ENCODE measurements at regions not wholly inside any gene's neighbourhood (a gene's known extent, or its start where the extent isn't known, plus 50 kb on each side); places are given as distances from the start of the nearest gene placed in this dataset.

DNA sequence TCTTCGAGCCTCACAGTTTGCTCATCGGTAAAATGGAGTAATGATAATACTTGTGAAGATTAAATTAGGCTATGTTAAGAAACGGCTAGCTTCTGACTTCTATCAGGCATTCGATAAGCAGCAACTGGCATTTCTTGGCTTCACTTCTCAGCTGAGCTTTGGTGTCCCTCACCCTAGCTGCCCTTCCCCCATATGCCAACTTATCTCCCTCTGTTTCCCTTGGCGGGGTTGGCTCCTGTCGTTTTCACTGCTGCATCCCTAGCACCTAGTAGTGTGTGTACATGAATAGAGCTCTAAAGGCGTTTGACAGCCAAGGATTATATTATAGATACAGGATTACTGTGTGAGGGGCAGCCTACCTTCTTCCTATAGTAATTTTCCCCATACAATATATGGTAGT lies 97.5 kb downstream of the TNFSF11 start:
- CTCF ChIA-PET: no interaction called here
- POLR2A ChIA-PET: no interaction called here
- Histone ChIP-seq H3K79me2 (ENCODE audit: insufficient read depth) (no peaks in the 10 kb centered on the region), H3K9ac (no peak overlapping the region), H4K20me1 (ENCODE audit: insufficient read depth) (no peaks in the 10 kb centered on the region), H3F3A (replicated peaks; ENCODE audit: insufficient read depth) (no peaks in the 10 kb centered on the region), H3K27me3 (ENCODE audit: insufficient read depth) (no peaks in the 10 kb centered on the region), H3K4me1 (ENCODE audit: control insufficient read depth in 1 of 2, insufficient read depth in 2 of 2, low read depth in 1 of 2, low read length in 1 of 2) (no peaks in the 10 kb centered on the region), H3K4me3 (ENCODE audit: low read depth in 2 of 2, low read length in 1 of 2) (no peak overlapping the region), H3K36me3 (replicated peaks in 1 of 2; ENCODE audit: control insufficient read depth in 1 of 2, insufficient read depth in 2 of 2, low read length in 1 of 2) (no peaks in the 10 kb centered on the region), H3K4me2 (no peak overlapping the region), H3K9me2 (no peaks in the 10 kb centered on the region), H2AFZ (ENCODE audit: low read depth) (no peak overlapping the region), H3K9me3 (no peaks in the 10 kb centered on the region), H3K27ac (ENCODE audit: low read depth in 2 of 2, low read length in 1 of 2) (no peak overlapping the region)
- WGBS (ENCODE audit: low lambda C conversion rate): 66% methylated on average over 7 of the region's 7 CpGs
- no peak for DNase-seq
- TF ChIP-seq RFX5 (IDR thresholded peaks at IDR 0.05; ENCODE audit: low read length): no peak
- no peak for TF ChIP-seq POLR2AphosphoS5 (IDR thresholded peaks at IDR 0.05; ENCODE audit: low read depth, low read length)
- no peak for TF ChIP-seq RCOR1 (IDR thresholded peaks at IDR 0.05; ENCODE audit: low read length)
- TF ChIP-seq, protein P1, sequence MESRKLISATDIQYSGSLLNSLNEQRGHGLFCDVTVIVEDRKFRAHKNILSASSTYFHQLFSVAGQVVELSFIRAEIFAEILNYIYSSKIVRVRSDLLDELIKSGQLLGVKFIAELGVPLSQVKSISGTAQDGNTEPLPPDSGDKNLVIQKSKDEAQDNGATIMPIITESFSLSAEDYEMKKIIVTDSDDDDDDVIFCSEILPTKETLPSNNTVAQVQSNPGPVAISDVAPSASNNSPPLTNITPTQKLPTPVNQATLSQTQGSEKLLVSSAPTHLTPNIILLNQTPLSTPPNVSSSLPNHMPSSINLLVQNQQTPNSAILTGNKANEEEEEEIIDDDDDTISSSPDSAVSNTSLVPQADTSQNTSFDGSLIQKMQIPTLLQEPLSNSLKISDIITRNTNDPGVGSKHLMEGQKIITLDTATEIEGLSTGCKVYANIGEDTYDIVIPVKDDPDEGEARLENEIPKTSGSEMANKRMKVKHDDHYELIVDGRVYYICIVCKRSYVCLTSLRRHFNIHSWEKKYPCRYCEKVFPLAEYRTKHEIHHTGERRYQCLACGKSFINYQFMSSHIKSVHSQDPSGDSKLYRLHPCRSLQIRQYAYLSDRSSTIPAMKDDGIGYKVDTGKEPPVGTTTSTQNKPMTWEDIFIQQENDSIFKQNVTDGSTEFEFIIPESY (IDR thresholded peaks at IDR 0.05; ENCODE audit: borderline replicate concordance, low read depth): no peak
- TF ChIP-seq FOSL2 (IDR thresholded peaks at IDR 0.05; ENCODE audit: borderline replicate concordance, low read depth): no peak
- TF ChIP-seq FOXJ3 (CRISPR knock-in tag; IDR thresholded peaks at IDR 0.05): no peak
- TF ChIP-seq EZH2phosphoT487 (IDR thresholded peaks at IDR 0.05; ENCODE audit: borderline replicate concordance, low read depth): no peak

DNA sequence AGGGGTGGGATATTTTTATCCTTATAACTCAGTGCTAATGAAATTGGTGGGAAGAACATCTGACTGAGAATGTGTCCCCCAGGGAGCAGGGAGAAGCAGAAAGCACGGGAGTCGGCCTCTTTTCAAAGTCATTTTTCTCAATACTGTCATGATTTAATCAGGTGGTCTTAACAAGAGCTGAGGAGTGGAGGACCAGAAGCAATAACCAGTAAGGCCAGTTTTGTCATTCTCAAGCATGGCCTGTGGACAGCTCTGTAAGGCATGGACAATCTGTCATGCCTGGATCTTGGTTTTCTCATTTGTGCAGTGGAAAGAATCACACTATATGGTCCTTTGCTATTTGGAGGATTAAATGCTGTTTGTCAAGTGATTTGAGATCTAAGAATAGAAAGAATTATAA lies 99.7 kb downstream of the TNFSF11 start:
- H4K20me1 ChIP-seq (ENCODE audit: insufficient read depth): no peaks in the 10 kb centered on the region
- TF ChIP-seq, protein P2, sequence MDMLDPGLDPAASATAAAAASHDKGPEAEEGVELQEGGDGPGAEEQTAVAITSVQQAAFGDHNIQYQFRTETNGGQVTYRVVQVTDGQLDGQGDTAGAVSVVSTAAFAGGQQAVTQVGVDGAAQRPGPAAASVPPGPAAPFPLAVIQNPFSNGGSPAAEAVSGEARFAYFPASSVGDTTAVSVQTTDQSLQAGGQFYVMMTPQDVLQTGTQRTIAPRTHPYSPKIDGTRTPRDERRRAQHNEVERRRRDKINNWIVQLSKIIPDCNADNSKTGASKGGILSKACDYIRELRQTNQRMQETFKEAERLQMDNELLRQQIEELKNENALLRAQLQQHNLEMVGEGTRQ (IDR thresholded peaks at IDR 0.05; ENCODE audit: borderline replicate concordance, low read depth, low read length): no peak
- no peak for TF ChIP-seq FOXJ3 (CRISPR knock-in tag; IDR thresholded peaks at IDR 0.05)
- TF ChIP-seq GATA2 (CRISPR knock-in tag; IDR thresholded peaks at IDR 0.05): no peak
- TF ChIP-seq, protein P3, sequence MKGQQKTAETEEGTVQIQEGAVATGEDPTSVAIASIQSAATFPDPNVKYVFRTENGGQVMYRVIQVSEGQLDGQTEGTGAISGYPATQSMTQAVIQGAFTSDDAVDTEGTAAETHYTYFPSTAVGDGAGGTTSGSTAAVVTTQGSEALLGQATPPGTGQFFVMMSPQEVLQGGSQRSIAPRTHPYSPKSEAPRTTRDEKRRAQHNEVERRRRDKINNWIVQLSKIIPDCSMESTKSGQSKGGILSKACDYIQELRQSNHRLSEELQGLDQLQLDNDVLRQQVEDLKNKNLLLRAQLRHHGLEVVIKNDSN (IDR thresholded peaks at IDR 0.05; ENCODE audit: borderline replicate concordance, low read depth): no peak
- no peak for TF ChIP-seq TAF1 (IDR thresholded peaks at IDR 0.05; ENCODE audit: borderline replicate concordance, low read depth, low read length)
- no peak for TF ChIP-seq POLR2AphosphoS5 (IDR thresholded peaks at IDR 0.05; ENCODE audit: low read depth, low read length)
- TF ChIP-seq, protein P4, sequence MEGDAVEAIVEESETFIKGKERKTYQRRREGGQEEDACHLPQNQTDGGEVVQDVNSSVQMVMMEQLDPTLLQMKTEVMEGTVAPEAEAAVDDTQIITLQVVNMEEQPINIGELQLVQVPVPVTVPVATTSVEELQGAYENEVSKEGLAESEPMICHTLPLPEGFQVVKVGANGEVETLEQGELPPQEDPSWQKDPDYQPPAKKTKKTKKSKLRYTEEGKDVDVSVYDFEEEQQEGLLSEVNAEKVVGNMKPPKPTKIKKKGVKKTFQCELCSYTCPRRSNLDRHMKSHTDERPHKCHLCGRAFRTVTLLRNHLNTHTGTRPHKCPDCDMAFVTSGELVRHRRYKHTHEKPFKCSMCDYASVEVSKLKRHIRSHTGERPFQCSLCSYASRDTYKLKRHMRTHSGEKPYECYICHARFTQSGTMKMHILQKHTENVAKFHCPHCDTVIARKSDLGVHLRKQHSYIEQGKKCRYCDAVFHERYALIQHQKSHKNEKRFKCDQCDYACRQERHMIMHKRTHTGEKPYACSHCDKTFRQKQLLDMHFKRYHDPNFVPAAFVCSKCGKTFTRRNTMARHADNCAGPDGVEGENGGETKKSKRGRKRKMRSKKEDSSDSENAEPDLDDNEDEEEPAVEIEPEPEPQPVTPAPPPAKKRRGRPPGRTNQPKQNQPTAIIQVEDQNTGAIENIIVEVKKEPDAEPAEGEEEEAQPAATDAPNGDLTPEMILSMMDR (IDR thresholded peaks at IDR 0.05): no peak
- TF ChIP-seq, protein P5, sequence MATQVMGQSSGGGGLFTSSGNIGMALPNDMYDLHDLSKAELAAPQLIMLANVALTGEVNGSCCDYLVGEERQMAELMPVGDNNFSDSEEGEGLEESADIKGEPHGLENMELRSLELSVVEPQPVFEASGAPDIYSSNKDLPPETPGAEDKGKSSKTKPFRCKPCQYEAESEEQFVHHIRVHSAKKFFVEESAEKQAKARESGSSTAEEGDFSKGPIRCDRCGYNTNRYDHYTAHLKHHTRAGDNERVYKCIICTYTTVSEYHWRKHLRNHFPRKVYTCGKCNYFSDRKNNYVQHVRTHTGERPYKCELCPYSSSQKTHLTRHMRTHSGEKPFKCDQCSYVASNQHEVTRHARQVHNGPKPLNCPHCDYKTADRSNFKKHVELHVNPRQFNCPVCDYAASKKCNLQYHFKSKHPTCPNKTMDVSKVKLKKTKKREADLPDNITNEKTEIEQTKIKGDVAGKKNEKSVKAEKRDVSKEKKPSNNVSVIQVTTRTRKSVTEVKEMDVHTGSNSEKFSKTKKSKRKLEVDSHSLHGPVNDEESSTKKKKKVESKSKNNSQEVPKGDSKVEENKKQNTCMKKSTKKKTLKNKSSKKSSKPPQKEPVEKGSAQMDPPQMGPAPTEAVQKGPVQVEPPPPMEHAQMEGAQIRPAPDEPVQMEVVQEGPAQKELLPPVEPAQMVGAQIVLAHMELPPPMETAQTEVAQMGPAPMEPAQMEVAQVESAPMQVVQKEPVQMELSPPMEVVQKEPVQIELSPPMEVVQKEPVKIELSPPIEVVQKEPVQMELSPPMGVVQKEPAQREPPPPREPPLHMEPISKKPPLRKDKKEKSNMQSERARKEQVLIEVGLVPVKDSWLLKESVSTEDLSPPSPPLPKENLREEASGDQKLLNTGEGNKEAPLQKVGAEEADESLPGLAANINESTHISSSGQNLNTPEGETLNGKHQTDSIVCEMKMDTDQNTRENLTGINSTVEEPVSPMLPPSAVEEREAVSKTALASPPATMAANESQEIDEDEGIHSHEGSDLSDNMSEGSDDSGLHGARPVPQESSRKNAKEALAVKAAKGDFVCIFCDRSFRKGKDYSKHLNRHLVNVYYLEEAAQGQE (IDR thresholded peaks at IDR 0.05; ENCODE audit: low read depth, low read length): no peak
- no peak for TF ChIP-seq FOXM1 (IDR thresholded peaks at IDR 0.05; ENCODE audit: low read depth)
- no peak for TF ChIP-seq MEF2A (IDR thresholded peaks at IDR 0.05; ENCODE audit: borderline replicate concordance, low read depth)
- TF ChIP-seq, protein P6, sequence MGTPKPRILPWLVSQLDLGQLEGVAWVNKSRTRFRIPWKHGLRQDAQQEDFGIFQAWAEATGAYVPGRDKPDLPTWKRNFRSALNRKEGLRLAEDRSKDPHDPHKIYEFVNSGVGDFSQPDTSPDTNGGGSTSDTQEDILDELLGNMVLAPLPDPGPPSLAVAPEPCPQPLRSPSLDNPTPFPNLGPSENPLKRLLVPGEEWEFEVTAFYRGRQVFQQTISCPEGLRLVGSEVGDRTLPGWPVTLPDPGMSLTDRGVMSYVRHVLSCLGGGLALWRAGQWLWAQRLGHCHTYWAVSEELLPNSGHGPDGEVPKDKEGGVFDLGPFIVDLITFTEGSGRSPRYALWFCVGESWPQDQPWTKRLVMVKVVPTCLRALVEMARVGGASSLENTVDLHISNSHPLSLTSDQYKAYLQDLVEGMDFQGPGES (IDR thresholded peaks at IDR 0.05; ENCODE audit: low read depth, low read length): no peak
- no peak for TF ChIP-seq TCF12 (IDR thresholded peaks at IDR 0.05)

More for the DNA sequence above, 99.7 kb downstream of the TNFSF11 start:
- Histone ChIP-seq H3K9me2 (no peaks in the 10 kb centered on the region), H2AFZ (ENCODE audit: low read depth) (no peak overlapping the region), H3K79me2 (ENCODE audit: insufficient read depth) (no peaks in the 10 kb centered on the region), H3K36me3 (replicated peaks in 1 of 2; ENCODE audit: control insufficient read depth in 1 of 2, insufficient read depth in 2 of 2, low read length in 1 of 2) (no peaks in the 10 kb centered on the region), H3K9me3 (no peaks in the 10 kb centered on the region), H3K4me2 (no peak overlapping the region), H3F3A (replicated peaks; ENCODE audit: insufficient read depth) (no peaks in the 10 kb centered on the region), H3K9ac (no peak overlapping the region), H3K27ac (ENCODE audit: low read depth in 2 of 2, low read length in 1 of 2) (no peak overlapping the region), H3K4me3 (ENCODE audit: low read depth in 2 of 2, low read length in 1 of 2) (no peak overlapping the region), H3K4me1 (ENCODE audit: control insufficient read depth in 1 of 2, insufficient read depth in 2 of 2, low read depth in 1 of 2, low read length in 1 of 2) (no peaks in the 10 kb centered on the region), H3K27me3 (ENCODE audit: insufficient read depth) (no peaks in the 10 kb centered on the region)
- ChIA-PET POLR2A (no interaction called here), CTCF (interaction anchor here (1.0 to 1.4 kb wide), 2 partner anchors 13 to 1131 kb away, joined by 3 to 4 read pairs; no protein-coding TSS in a partner anchor)
- whole genome bisulfite sequencing (ENCODE audit: low lambda C conversion rate): 70% methylated on average over 2 of the region's 2 CpGs
- no peak for DNase-seq
